ENCODE measurements at regions not wholly inside any gene's neighbourhood (a gene's known extent, or its start where the extent isn't known, plus 50 kb on each side); places are given as distances from the start of the nearest gene placed in this dataset.

DNA sequence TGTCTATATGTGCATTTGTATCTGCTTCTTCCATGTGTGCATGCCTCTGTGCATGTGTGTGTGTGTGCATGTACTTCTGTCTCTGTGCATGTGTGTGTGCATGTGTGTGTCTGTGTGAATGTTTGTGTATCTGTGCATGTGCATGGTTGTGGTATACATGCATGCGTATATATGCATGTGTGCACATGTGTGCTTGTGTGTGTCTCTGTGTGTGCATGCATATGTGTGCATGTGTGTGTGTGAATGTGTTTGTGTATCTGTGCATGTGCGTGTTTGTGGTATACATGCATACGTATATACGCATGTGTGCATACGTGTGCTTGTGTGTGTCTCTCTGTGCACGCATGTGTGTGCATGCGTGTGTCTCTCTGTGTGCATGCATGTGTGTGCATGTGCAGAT lies 363.2 kb upstream of the SFSWAP start:
- TF ChIP-seq, protein P1, sequence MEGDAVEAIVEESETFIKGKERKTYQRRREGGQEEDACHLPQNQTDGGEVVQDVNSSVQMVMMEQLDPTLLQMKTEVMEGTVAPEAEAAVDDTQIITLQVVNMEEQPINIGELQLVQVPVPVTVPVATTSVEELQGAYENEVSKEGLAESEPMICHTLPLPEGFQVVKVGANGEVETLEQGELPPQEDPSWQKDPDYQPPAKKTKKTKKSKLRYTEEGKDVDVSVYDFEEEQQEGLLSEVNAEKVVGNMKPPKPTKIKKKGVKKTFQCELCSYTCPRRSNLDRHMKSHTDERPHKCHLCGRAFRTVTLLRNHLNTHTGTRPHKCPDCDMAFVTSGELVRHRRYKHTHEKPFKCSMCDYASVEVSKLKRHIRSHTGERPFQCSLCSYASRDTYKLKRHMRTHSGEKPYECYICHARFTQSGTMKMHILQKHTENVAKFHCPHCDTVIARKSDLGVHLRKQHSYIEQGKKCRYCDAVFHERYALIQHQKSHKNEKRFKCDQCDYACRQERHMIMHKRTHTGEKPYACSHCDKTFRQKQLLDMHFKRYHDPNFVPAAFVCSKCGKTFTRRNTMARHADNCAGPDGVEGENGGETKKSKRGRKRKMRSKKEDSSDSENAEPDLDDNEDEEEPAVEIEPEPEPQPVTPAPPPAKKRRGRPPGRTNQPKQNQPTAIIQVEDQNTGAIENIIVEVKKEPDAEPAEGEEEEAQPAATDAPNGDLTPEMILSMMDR (IDR thresholded peaks at IDR 0.05), result no peak
- TF ChIP-seq EZH2 (IDR thresholded peaks at IDR 0.05), result no peak
